SK-N-MC (cell line): ENCODE measurements at regions not wholly inside any gene's neighbourhood (a gene's known extent, or its start where the extent isn't known, plus 50 kb on each side); places are given as distances from the start of the nearest gene placed in this dataset.

Source experiments
- EZH2 ChIP-seq: fragments of 200-600 bp; sonication (generic); IDR thresholded peaks from one replicate; pipeline ENCODE4 v1.6.1; 2017; ENCODE audit warnings: antibody characterized with exemption
- FOXP2 ChIP-seq: optimal IDR thresholded peaks from 2 replicates; pipeline ENCODE3; 2011; ENCODE audit warnings: mild to moderate bottlenecking, moderate library complexity; ENCODE audit not compliant: insufficient read depth; ENCODE audit errors: extremely low read length, control extremely low read depth
- POLR2AphosphoS5 ChIP-seq: IDR thresholded peaks from 2 replicates; pipeline ENCODE4 v1.6.1; 2012; ENCODE audit warnings: mild to moderate bottlenecking, low read depth, low read length, borderline replicate concordance

DNA sequence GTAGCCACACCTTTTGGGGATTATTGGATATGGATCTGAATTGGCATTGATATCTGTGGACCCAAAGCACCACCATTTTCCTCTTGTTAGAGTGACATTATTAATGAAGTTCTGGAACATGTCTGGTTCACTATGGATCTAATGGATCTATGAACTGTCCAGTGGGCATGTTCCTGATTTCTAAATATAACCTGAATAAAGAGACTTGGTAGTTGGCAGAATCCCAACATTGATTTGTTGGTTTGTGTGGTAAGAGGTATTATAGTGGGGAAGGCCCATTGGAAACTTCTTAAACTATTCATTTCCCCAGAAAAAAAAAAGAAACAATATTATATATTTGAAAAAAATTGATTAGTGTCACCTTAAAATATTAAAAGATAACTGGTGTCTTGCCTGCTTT is 312.6 kb downstream of the HTR1B start:
- TF ChIP-seq POLR2AphosphoS5 (no peak), EZH2 (no peak), FOXP2 (no peak)
